A673 (cell line): ENCODE measurements at regions not wholly inside any gene's neighbourhood (a gene's known extent, or its start where the extent isn't known, plus 50 kb on each side); places are given as distances from the start of the nearest gene placed in this dataset.

ENCODE experiments used
- CTCF ChIP-seq: fragments of 300-800, 200-600 bp; sonication (generic); conservative IDR thresholded peaks from 2 replicates; pipeline ENCODE4 v1.5.1; 2017; ENCODE audit warnings: low read depth, mild to moderate bottlenecking, antibody characterized with exemption, low read length, moderate library complexity, mixed read lengths
- EZH2 ChIP-seq: fragments of 200-600 bp; sonication (generic); IDR thresholded peaks from 2 replicates; pipeline ENCODE4 v1.6.1; 2017; ENCODE audit warnings: borderline replicate concordance, low read depth, mild to moderate bottlenecking, mixed read lengths, antibody characterized with exemption, low read length; ENCODE audit not compliant: poor library complexity, severe bottlenecking

- TF ChIP-seq CTCF (no peak), EZH2 (no peak)
Measured at GRCh38 chr16:54400261-54400660, 113.7 kb upstream of the IRX3 start.
